ENCODE measurements at regions not wholly inside any gene's neighbourhood (a gene's known extent, or its start where the extent isn't known, plus 50 kb on each side); places are given as distances from the start of the nearest gene placed in this dataset.

- TF ChIP-seq ZBTB33 (IDR thresholded peaks at IDR 0.05; ENCODE audit: extremely low read depth, insufficient replicate concordance, low read length) (no peak), CEBPB (IDR thresholded peaks at IDR 0.05; ENCODE audit: low read depth) (no peak), POLR2AphosphoS5 (IDR thresholded peaks at IDR 0.05; ENCODE audit: low read depth, low read length) (no peak), JUND (IDR thresholded peaks at IDR 0.05) (no peak), ZFX (IDR thresholded peaks at IDR 0.05) (no peak), ELF1 (IDR thresholded peaks at IDR 0.05; ENCODE audit: borderline replicate concordance, low read depth) (no peak), ZNF274 (IDR thresholded peaks at IDR 0.05; ENCODE audit: low read depth, low read length) (no peak)
Observed at GRCh38 chr2:164252568-164253287, 368.6 kb downstream of the GRB14 start (continued).

GRCh38 chr2:164243315-164243714 is 378.0 kb downstream of the GRB14 start:
- no TSS peak for BruUV-seq (replicated peaks)
- no peak for TF ChIP-seq EZH2phosphoT487 (IDR thresholded peaks at IDR 0.05; ENCODE audit: borderline replicate concordance)
- TF ChIP-seq JUND (IDR thresholded peaks at IDR 0.05): no peak
- no peak for TF ChIP-seq SP1 (IDR thresholded peaks at IDR 0.05; ENCODE audit: low read depth)
- TF ChIP-seq, protein P1, sequence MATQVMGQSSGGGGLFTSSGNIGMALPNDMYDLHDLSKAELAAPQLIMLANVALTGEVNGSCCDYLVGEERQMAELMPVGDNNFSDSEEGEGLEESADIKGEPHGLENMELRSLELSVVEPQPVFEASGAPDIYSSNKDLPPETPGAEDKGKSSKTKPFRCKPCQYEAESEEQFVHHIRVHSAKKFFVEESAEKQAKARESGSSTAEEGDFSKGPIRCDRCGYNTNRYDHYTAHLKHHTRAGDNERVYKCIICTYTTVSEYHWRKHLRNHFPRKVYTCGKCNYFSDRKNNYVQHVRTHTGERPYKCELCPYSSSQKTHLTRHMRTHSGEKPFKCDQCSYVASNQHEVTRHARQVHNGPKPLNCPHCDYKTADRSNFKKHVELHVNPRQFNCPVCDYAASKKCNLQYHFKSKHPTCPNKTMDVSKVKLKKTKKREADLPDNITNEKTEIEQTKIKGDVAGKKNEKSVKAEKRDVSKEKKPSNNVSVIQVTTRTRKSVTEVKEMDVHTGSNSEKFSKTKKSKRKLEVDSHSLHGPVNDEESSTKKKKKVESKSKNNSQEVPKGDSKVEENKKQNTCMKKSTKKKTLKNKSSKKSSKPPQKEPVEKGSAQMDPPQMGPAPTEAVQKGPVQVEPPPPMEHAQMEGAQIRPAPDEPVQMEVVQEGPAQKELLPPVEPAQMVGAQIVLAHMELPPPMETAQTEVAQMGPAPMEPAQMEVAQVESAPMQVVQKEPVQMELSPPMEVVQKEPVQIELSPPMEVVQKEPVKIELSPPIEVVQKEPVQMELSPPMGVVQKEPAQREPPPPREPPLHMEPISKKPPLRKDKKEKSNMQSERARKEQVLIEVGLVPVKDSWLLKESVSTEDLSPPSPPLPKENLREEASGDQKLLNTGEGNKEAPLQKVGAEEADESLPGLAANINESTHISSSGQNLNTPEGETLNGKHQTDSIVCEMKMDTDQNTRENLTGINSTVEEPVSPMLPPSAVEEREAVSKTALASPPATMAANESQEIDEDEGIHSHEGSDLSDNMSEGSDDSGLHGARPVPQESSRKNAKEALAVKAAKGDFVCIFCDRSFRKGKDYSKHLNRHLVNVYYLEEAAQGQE (IDR thresholded peaks at IDR 0.05; ENCODE audit: low read depth): no peak
- no peak for TF ChIP-seq EZH2 (IDR thresholded peaks at IDR 0.05)
- no peak for TF ChIP-seq TCF7L2 (IDR thresholded peaks at IDR 0.05; ENCODE audit: borderline replicate concordance, extremely low read depth, insufficient read depth, insufficient read length)
- TF ChIP-seq FOSL1 (IDR thresholded peaks at IDR 0.05; ENCODE audit: low read depth): no peak
- TF ChIP-seq EGR1 (IDR thresholded peaks at IDR 0.05; ENCODE audit: low read depth): no peak
- H3K4me3 ChIP-seq (replicated peaks in 1 of 2; ENCODE audit: low read depth in 1 of 2, low read length in 2 of 2): no peak overlapping the region
- ChIA-PET CTCF (no interaction called here), POLR2A (no interaction called here), RAD21 (ENCODE audit: low non-redundant PET in 1 of 2, low total read pairs in 2 of 2, uncharacterized antibody in 2 of 2, unreplicated experiment in 2 of 2) (no interaction called here)
- no peak overlapping the region for H3K9ac ChIP-seq (ENCODE audit: low read length)
- intact Hi-C loops (cut with micrococcal nuclease): no loop called here
- ATAC-seq (no peak), DNase-seq (ENCODE audit: low read depth, low spot score) (no peak)
- H3K27ac ChIP-seq (ENCODE audit: low read depth, low read length): no peak overlapping the region
- H3K36me3 ChIP-seq (ENCODE audit: control insufficient read depth in 1 of 2, insufficient read depth in 2 of 2, low read length in 2 of 2): no peaks in the 10 kb centered on the region
- no peaks in the 10 kb centered on the region for H3K9me2 ChIP-seq (ENCODE audit: insufficient read depth)
- peaks cover 5% of the 10 kb centered on the region; the same call in 1 of the 2 replicates for H3K27me3 ChIP-seq (ENCODE audit: insufficient read depth, low read length)
- H4K20me1 ChIP-seq (ENCODE audit: insufficient read depth): no peaks in the 10 kb centered on the region
- H2AFZ ChIP-seq (ENCODE audit: low read depth, low read length, poor library complexity, severe bottlenecking): no peak overlapping the region
- H3K4me2 ChIP-seq (ENCODE audit: low read length): no peak overlapping the region
- H3K9me3 ChIP-seq (ENCODE audit: control insufficient read depth in 1 of 2, insufficient read depth in 1 of 2, low read depth in 1 of 2, low read length in 2 of 2): no peaks in the 10 kb centered on the region
- H3K4me1 ChIP-seq (ENCODE audit: control insufficient read depth in 1 of 2, insufficient read depth in 2 of 2, low read length in 2 of 2): no peaks in the 10 kb centered on the region
- H3K79me2 ChIP-seq (ENCODE audit: insufficient read depth, low read length): no peaks in the 10 kb centered on the region
